MM.1S (cell line): ENCODE measurements at regions not wholly inside any gene's neighbourhood (a gene's known extent, or its start where the extent isn't known, plus 50 kb on each side); places are given as distances from the start of the nearest gene placed in this dataset.

Experiments used
- DNase-seq: peaks from one replicate; pipeline ENCODE4 v3.0.0-alpha.2; 2015
- H2AFZ ChIP-seq: fragments of 300-600 bp; sonication (generic); 2 replicates; pipeline ENCODE4 v1.6.0; 2016; ENCODE audit warnings: antibody characterized with exemption, low read length
- H3F3A ChIP-seq: fragments of 300-600 bp; sonication (generic); 2 replicates; pipeline ENCODE4 v1.6.1; 2016; ENCODE audit warnings: mild to moderate bottlenecking, antibody characterized with exemption, low read length, moderate library complexity, mixed read lengths; ENCODE audit not compliant: insufficient read depth
- H3K27ac ChIP-seq: fragments of 300-600 bp; sonication (generic); 2 replicates; pipeline ENCODE4 v1.5.1; 2016; ENCODE audit warnings: mild to moderate bottlenecking, low read length
- H3K27me3 ChIP-seq: fragments of 300-600 bp; sonication (generic); replicated peaks from 2 replicates; pipeline ENCODE4 v1.6.0; 2016; ENCODE audit warnings: low read length; ENCODE audit not compliant: insufficient read depth
- H3K36me3 ChIP-seq: fragments of 300-600 bp; sonication (generic); replicated peaks from 2 replicates; pipeline ENCODE4 v1.6.1; 2016; ENCODE audit warnings: mild to moderate bottlenecking, low read length, mixed read lengths; ENCODE audit not compliant: insufficient read depth
- H3K4me1 ChIP-seq: fragments of 300-600 bp; sonication (generic); 2 replicates; pipeline ENCODE4 v1.6.1; 2016; ENCODE audit warnings: low read length, mixed read lengths
- H3K4me2 ChIP-seq: fragments of 300-600 bp; sonication (generic); 2 replicates; pipeline ENCODE4 v1.6.0; 2016; ENCODE audit warnings: low read depth, low read length
- H3K4me3 ChIP-seq: fragments of 300-600 bp; sonication (generic); 2 replicates; pipeline ENCODE4 v1.5.1; 2016; ENCODE audit warnings: low read length, mixed read lengths
- H3K79me2 ChIP-seq: fragments of 300-600 bp; sonication (generic); 2 replicates; pipeline ENCODE4 v1.6.1; 2016; ENCODE audit warnings: mixed run types, low read length, mixed read lengths
- H3K9ac ChIP-seq: fragments of 300-600 bp; sonication (generic); 2 replicates; pipeline ENCODE4 v1.6.1; 2016; ENCODE audit warnings: low read length, mixed read lengths
- H3K9me2 ChIP-seq: fragments of 300-600 bp; sonication (generic); replicated peaks from 2 replicates; pipeline ENCODE4 v1.6.1; 2016; ENCODE audit warnings: mild to moderate bottlenecking, low read length, mixed read lengths; ENCODE audit not compliant: insufficient read depth
- H3K9me3 ChIP-seq: fragments of 300-600 bp; sonication (generic); replicated peaks from 2 replicates; pipeline ENCODE4 v1.6.1; 2016; ENCODE audit warnings: mild to moderate bottlenecking, low read length, mixed read lengths; ENCODE audit not compliant: insufficient read depth
- H4K20me1 ChIP-seq: fragments of 300-600 bp; sonication (generic); 2 replicates; pipeline ENCODE4 v1.6.1; 2016; ENCODE audit warnings: mild to moderate bottlenecking, low read length, moderate library complexity, mixed read lengths; ENCODE audit not compliant: insufficient read depth
- CTCF ChIP-seq: fragments of 300-600 bp; sonication (generic); IDR thresholded peaks from 2 replicates; pipeline ENCODE4 v1.5.1; 2016; ENCODE audit warnings: antibody characterized with exemption, low read length, mixed read lengths
- EZH2 ChIP-seq: fragments of 300-600 bp; sonication (generic); optimal IDR thresholded peaks from 2 replicates; pipeline ENCODE3; 2017; ENCODE audit warnings: low read depth, mild to moderate bottlenecking, antibody characterized with exemption, low read length, mixed read lengths
- EZH2phosphoT487 ChIP-seq: fragments of 300-600 bp; sonication (generic); IDR thresholded peaks from 2 replicates; pipeline ENCODE4 v1.6.1; 2018; ENCODE audit warnings: antibody characterized with exemption, low read length

GRCh38 chrX:39452401-39452800, 645.4 kb downstream of the BCOR start:
- H3K27ac ChIP-seq: no peak overlapping the region
- DNase-seq: no peak
- H3K36me3 ChIP-seq: no peaks in the 10 kb centered on the region
- H3K9me3 ChIP-seq: no peaks in the 10 kb centered on the region
- no peaks in the 10 kb centered on the region for H3K9me2 ChIP-seq
- TF ChIP-seq EZH2phosphoT487 (no peak), EZH2 (no peak), CTCF (no peak)
- H3K9ac ChIP-seq: no peak overlapping the region
- no peaks in the 10 kb centered on the region for H3F3A ChIP-seq
- no peaks in the 10 kb centered on the region for H4K20me1 ChIP-seq
- no peak overlapping the region for H2AFZ ChIP-seq
- H3K27me3 ChIP-seq: no peaks in the 10 kb centered on the region
- H3K4me2 ChIP-seq: no peak overlapping the region
- no peaks in the 10 kb centered on the region for H3K4me1 ChIP-seq
- H3K79me2 ChIP-seq: no peaks in the 10 kb centered on the region
- H3K4me3 ChIP-seq: no peak overlapping the region

- no peaks in the 10 kb centered on the region for H3K4me1 ChIP-seq
- H3K4me2 ChIP-seq: no peak overlapping the region
- TF ChIP-seq EZH2: no peak
- TF ChIP-seq EZH2phosphoT487: no peak
- no peak for TF ChIP-seq CTCF
Measured at GRCh38 chrX:39453889-39454621, 643.7 kb downstream of the BCOR start.

GRCh38 chrX:39456894-39457604, 640.7 kb downstream of the BCOR start:
- H2AFZ ChIP-seq: no peak overlapping the region
- H3K4me2 ChIP-seq: no peak overlapping the region
- H3K9me2 ChIP-seq: no peaks in the 10 kb centered on the region
- no peaks in the 10 kb centered on the region for H3K9me3 ChIP-seq
- no peak for TF ChIP-seq EZH2
- TF ChIP-seq CTCF: no peak
- TF ChIP-seq EZH2phosphoT487: no peak
- H3K36me3 ChIP-seq: no peaks in the 10 kb centered on the region
- no peak overlapping the region for H3K27ac ChIP-seq
- H3F3A ChIP-seq: no peaks in the 10 kb centered on the region
- no peaks in the 10 kb centered on the region for H3K27me3 ChIP-seq
- H3K4me3 ChIP-seq: no peak overlapping the region
- no peaks in the 10 kb centered on the region for H3K4me1 ChIP-seq
- H3K79me2 ChIP-seq: no peaks in the 10 kb centered on the region
- H3K9ac ChIP-seq: no peak overlapping the region
- DNase-seq: no peak
- H4K20me1 ChIP-seq: no peaks in the 10 kb centered on the region

More at GRCh38 chrX:39453889-39454621, 643.7 kb downstream of the BCOR start:
- H3F3A ChIP-seq: no peaks in the 10 kb centered on the region
- H3K36me3 ChIP-seq: no peaks in the 10 kb centered on the region
- H3K9me2 ChIP-seq: no peaks in the 10 kb centered on the region
- no peak overlapping the region for H2AFZ ChIP-seq
- no peak overlapping the region for H3K9ac ChIP-seq
- H3K9me3 ChIP-seq: no peaks in the 10 kb centered on the region
- H4K20me1 ChIP-seq: no peaks in the 10 kb centered on the region
- DNase-seq: no peak
- no peaks in the 10 kb centered on the region for H3K27me3 ChIP-seq
- H3K27ac ChIP-seq: no peak overlapping the region
- H3K4me3 ChIP-seq: no peak overlapping the region
- H3K79me2 ChIP-seq: no peaks in the 10 kb centered on the region
